Psoas muscle (tissue), 7 donors: ENCODE measurements at regions not wholly inside any gene's neighbourhood (a gene's known extent, or its start where the extent isn't known, plus 50 kb on each side); places are given as distances from the start of the nearest gene placed in this dataset.
"Not testable (repeated sequence)": the region's sequence is repeated elsewhere in the genome, so short reads cannot be mapped to it uniquely, and the experiment has no call there.

Source experiments
- ATAC-seq, 4 donors: fragments of 200-7000 bp; cut with Tn5 transposase; one replicate each; pipeline ENCODE4 v1.9.1; 2020; ENCODE audit warnings: moderate library complexity in 3 of 4, mild to moderate bottlenecking in 2 of 4
- DNase-seq, 2 donors: peaks; one replicate each; pipeline ENCODE4 v3.0.0-alpha.2; 2020
- H3K27ac ChIP-seq: fragments of 200-600 bp; one replicate; pipeline ENCODE4 v1.8.0; 2022
- H3K27me3 ChIP-seq, 3 donors: fragments of 200-600 bp in 1 of 3; one replicate each; pipeline versions ENCODE4 v1.6.1 to v1.8.0; 2013 to 2022; ENCODE audit warnings: low read length in 2 of 3, mild to moderate bottlenecking in 2 of 3, moderate library complexity in 1 of 3; ENCODE audit not compliant: insufficient read depth in 3 of 3
- H3K36me3 ChIP-seq, 2 donors: fragments of 200-600 bp in 1 of 2; one replicate each; pipeline versions ENCODE4 v1.6.1 to v1.8.0; 2013 to 2022; ENCODE audit warnings: low read depth in 1 of 2, mild to moderate bottlenecking in 1 of 2, moderate library complexity in 1 of 2; ENCODE audit not compliant: insufficient read depth in 1 of 2
- H3K4me1 ChIP-seq: fragments of 200-600 bp; one replicate; pipeline ENCODE4 v1.8.0; 2022
- H3K4me3 ChIP-seq: fragments of 200-600 bp; one replicate; pipeline ENCODE4 v1.8.0; 2022; ENCODE audit warnings: mild to moderate bottlenecking
- H3K9me3 ChIP-seq: fragments of 200-600 bp; one replicate; pipeline ENCODE4 v1.8.0; 2022
- CTCF ChIP-seq: fragments of 200-600 bp; IDR thresholded peaks from one replicate; pipeline ENCODE4 v1.8.0; 2022; ENCODE audit warnings: antibody characterized with exemption
- WGBS, 3 donors: extraction: QIAGEN DNeasy Blood & Tissue Kit; methylation state at CpG; one replicate each; pipeline versions ENCODE4 v1.1.6 to v1.1.7; 2013; 5-methylcytosine and 5-hydroxymethylcytosine counted together
- intact Hi-C, 2 donors: fragments of 100-400 bp; cut with DNase I; formaldehyde crosslinking; loops; one replicate each; pipeline versions ENCODE4 v1.11.0 to v1.14.2; 2022
- donor health status: healthy with polysubstance abuse.
- donor health status: DM: no; HTN: no; CAD: no; lungs with moderate emphysema.
- donor health status: Bipolar disorder and iron deficiency.
- donor health status: healthy.
- donor health status: DM: yes; HTN: yes; CAD: no.
- donor health status: DM: no; HTN: no; CAD: no.
- donor health status: DM: yes; HTN: yes; CAD: no.

DNA sequence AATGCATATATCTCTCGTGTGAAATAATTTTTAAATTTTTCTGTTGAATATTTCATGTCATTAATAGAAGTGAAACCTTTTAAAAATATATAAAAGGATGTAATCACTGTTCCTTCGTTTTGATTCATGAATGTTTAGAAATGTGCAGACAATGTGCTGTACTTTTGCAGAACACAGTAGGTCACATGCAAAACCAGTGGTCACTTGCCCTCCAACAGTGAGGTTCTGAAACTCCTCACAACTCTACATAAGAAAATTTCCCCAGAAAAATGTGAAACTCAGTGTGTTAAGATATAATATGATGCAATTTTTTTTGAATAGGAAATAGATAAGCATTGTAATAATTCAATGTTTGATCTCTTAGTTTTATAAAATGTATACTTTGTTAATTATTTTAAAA, 747.7 kb upstream of the CDH18 start:
- DNase-seq, H3K27ac ChIP-seq, intact Hi-C loops, H3K36me3 ChIP-seq, H3K27me3 ChIP-seq, H3K9me3 ChIP-seq, H3K4me3 ChIP-seq, ATAC-seq, H3K4me1 ChIP-seq: not testable (repeated sequence)
- 57 to 65% (median 57%) methylated on average over 2 of the region's 2 CpGs for WGBS, 3 donors

- intact Hi-C loops, H3K27me3 ChIP-seq, DNase-seq: not testable (repeated sequence)
Observed at GRCh38 chr5:20732223-20732622, 744.2 kb upstream of the CDH18 start.

GRCh38 chr5:20721286-20721685, 733.3 kb upstream of the CDH18 start:
- H3K27ac ChIP-seq, H3K36me3 ChIP-seq, intact Hi-C loops, H3K9me3 ChIP-seq, H3K4me1 ChIP-seq, H3K4me3 ChIP-seq, DNase-seq, ATAC-seq, H3K27me3 ChIP-seq: not testable (repeated sequence)
- 69 to 84% (median 71%) methylated on average over 2 to 3 of the region's 3 CpGs for WGBS, 3 donors

More at GRCh38 chr5:20732223-20732622, 744.2 kb upstream of the CDH18 start:
- 77 to 90% (median 86%) methylated on average over 1 of the region's 1 CpG for WGBS, 3 donors
- not testable (repeated sequence) for ATAC-seq, H3K4me1 ChIP-seq, H3K4me3 ChIP-seq, H3K36me3 ChIP-seq, H3K27ac ChIP-seq, H3K9me3 ChIP-seq

DNA sequence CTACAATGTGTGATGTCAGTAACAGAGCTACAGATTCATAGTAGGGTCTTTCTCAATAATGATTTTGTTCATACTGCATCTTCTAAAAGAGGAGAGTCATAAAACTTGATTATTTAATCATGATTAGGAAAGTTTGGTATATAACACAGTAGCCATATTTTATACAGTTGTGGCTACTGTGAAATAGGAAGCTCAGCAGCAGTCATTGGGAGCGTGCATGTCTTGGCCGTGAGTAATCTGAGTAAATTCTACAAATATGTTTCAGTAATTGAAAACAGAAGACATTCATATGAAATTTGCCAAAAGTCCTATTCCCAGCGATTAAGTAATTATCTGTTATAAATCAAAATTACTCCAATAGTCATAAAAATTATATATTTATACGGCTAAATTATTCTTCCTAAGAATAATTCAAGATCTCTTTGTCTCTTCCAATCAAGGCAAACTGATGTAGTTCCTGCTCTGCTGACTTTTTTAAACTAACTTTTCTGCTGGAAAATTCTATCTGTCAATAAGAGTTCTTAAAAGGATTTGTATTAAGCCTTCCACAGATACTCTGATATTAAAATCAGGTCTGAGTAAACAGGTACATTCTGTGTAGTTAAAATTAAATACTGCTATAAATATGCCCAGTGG, 723.6 kb upstream of the CDH18 start:
- ATAC-seq, H3K4me1 ChIP-seq, H3K9me3 ChIP-seq, H3K27me3 ChIP-seq, H3K36me3 ChIP-seq, DNase-seq, intact Hi-C loops, H3K4me3 ChIP-seq, H3K27ac ChIP-seq: not testable (repeated sequence)
- WGBS, 3 donors, result 52 to 69% (median 67%) methylated on average over 2 to 4 of the region's 4 CpGs

- 34 to 42% (median 41%) methylated on average over 5 of the region's 5 CpGs for WGBS, 3 donors
- H3K36me3 ChIP-seq, ATAC-seq, H3K27me3 ChIP-seq, H3K27ac ChIP-seq, H3K9me3 ChIP-seq, intact Hi-C loops, H3K4me3 ChIP-seq, DNase-seq, H3K4me1 ChIP-seq: not testable (repeated sequence)
Observed at GRCh38 chr5:20707634-20708033, 719.6 kb upstream of the CDH18 start.

GRCh38 chr5:20694121-20694520, 706.1 kb upstream of the CDH18 start:
- no peaks in the 10 kb centered on the region for H3K36me3 ChIP-seq
- no peak for ATAC-seq
- H3K4me3 ChIP-seq, result no peak overlapping the region
- no peaks in the 10 kb centered on the region for H3K4me1 ChIP-seq
- no peaks in the 10 kb centered on the region for H3K9me3 ChIP-seq
- no peak overlapping the region for H3K27ac ChIP-seq
- no peaks in the 10 kb centered on the region for H3K27me3 ChIP-seq
- TF ChIP-seq CTCF, result no peak
- no peak for DNase-seq
- intact Hi-C loops, result no loop called here
- 41 to 65% (median 43%) methylated on average over 2 of the region's 2 CpGs for WGBS, 3 donors

- Histone ChIP-seq H3K27ac (no peak overlapping the region), H3K36me3 (no peaks in the 10 kb centered on the region), H3K4me3 (no peak overlapping the region), H3K9me3 (no peaks in the 10 kb centered on the region), H3K4me1 (no peaks in the 10 kb centered on the region), H3K27me3 (no peaks in the 10 kb centered on the region)
- intact Hi-C loops, result no loop called here
- WGBS, 3 donors, result 78 to 94% (median 85%) methylated on average over 1 of the region's 1 CpG
- no peak for DNase-seq
- no peak for ATAC-seq
- no peak for TF ChIP-seq CTCF
Observed at GRCh38 chr5:20692913-20693312, 704.9 kb upstream of the CDH18 start.
